ENCODE measurements at regions not wholly inside any gene's neighbourhood (a gene's known extent, or its start where the extent isn't known, plus 50 kb on each side); places are given as distances from the start of the nearest gene placed in this dataset.

- no peaks in the 10 kb centered on the region for H3K27me3 ChIP-seq
- H3K9me3 ChIP-seq = no peaks in the 10 kb centered on the region
- H3K36me3 ChIP-seq = no peaks in the 10 kb centered on the region
- no peak for TF ChIP-seq CTCF (IDR thresholded peaks at IDR 0.05)
- TF ChIP-seq POLR2A (IDR thresholded peaks at IDR 0.05) = no peak
- H3K27ac ChIP-seq = peak overlapping the region in 3 of 4 donors; percentile 82 to 84 (median 83)
- peaks cover 17 to 71% (median 37%) of the 10 kb centered on the region in 3 donors for H3K4me1 ChIP-seq
- WGBS, 2 donors = 87 to 93% methylated on average over 8 of the region's 8 CpGs
- intact Hi-C loops (cut with DNase I) = loop anchor here (10.0 kb wide), 1 partner anchor 293 kb away; no protein-coding TSS in a partner anchor
- no peak for DNase-seq
- no peak overlapping the region for H3K4me3 ChIP-seq
Observed at GRCh38 chr10:3481496-3481895, 303.5 kb downstream of the KLF6 start.

DNA sequence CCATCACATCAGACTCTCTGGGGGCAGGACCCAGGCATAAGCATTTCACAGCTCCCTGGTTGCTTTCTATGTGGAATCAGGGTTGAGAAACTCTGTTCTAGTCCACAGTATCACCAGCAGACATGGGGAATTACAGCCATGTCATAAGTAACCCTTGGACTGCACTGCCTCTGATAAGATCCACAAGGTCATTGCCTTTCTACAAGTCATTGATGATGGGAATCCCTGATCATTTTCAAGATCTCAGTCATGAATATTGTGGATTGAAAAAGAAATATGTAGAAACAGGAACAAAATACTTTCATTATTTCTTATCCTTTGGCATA is 304.1 kb downstream of the KLF6 start:
- H3K36me3 ChIP-seq = no peaks in the 10 kb centered on the region
- intact Hi-C loops (cut with DNase I) = loop anchor here (10.0 kb wide), 1 partner anchor 294 kb away; no protein-coding TSS in a partner anchor
- TF ChIP-seq CTCF (IDR thresholded peaks at IDR 0.05) (no peak), POLR2A (IDR thresholded peaks at IDR 0.05) (no peak)
- no peak overlapping the region for H3K4me3 ChIP-seq
- peak overlapping the region in 1 of 4 donors; percentile 8 for H3K27ac ChIP-seq
- H3K27me3 ChIP-seq = no peaks in the 10 kb centered on the region
- no peaks in the 10 kb centered on the region for H3K9me3 ChIP-seq
- no peak for DNase-seq
- peaks cover 17 to 70% (median 32%) of the 10 kb centered on the region in 3 donors for H3K4me1 ChIP-seq

- no peaks in the 10 kb centered on the region for H3K36me3 ChIP-seq
- H3K4me1 ChIP-seq = peaks cover 17 to 70% (median 31%) of the 10 kb centered on the region in 3 donors
- H3K27me3 ChIP-seq = no peaks in the 10 kb centered on the region
- 81 to 84% methylated on average over 6 to 8 of the region's 8 CpGs for WGBS, 2 donors
- intact Hi-C loops (cut with DNase I) = loop anchor here (10.0 kb wide), 1 partner anchor 294 kb away; no protein-coding TSS in a partner anchor
- no peak for TF ChIP-seq POLR2A (IDR thresholded peaks at IDR 0.05)
- TF ChIP-seq CTCF (IDR thresholded peaks at IDR 0.05) = no peak
- H3K9me3 ChIP-seq = no peaks in the 10 kb centered on the region
- H3K4me3 ChIP-seq = no peak overlapping the region
- H3K27ac ChIP-seq = peak overlapping the region in 1 of 4 donors; percentile 8
- no peak for DNase-seq
Observed at GRCh38 chr10:3480281-3480989, 304.6 kb downstream of the KLF6 start.

DNA sequence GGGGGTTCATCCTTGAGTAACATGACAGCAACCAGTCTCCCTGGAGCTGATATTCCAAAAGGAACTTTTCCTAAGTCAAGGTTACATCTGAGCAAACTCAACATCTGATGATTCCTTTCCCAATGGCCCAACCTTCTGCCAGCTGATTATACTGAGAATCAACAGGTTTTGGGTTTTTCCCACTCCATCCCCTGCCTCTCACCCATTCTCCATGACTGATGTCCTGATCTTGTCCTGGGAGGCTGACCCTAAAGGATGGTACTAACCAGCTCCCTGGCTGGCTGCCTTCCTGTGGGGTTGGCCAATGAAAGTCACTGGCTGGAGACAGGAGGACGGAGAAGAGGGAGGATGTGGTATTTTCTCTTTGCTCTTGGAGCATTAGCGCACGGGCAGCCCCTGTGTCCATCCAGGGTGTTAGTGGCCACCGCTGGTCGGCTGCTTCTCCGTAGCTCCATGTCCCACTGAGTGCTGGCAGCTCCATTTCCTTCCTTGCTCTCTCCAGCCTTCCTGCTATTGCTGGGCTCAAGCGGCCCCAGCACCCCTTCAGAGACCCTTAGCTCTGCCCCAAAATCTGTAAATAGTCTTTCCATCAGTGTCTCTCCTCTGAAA is 306.2 kb upstream of the PITRM1 start:
- Histone ChIP-seq H3K4me1 (peaks cover 17 to 67% (median 19%) of the 10 kb centered on the region in 3 donors), H3K4me3 (no peak overlapping the region), H3K27me3 (no peaks in the 10 kb centered on the region), H3K36me3 (no peaks in the 10 kb centered on the region), H3K9me3 (no peaks in the 10 kb centered on the region), H3K27ac (peak overlapping the region in 2 of 4 donors; percentile 77 to 97)
- TF ChIP-seq POLR2A (IDR thresholded peaks at IDR 0.05) (no peak), CTCF (IDR thresholded peaks at IDR 0.05) (no peak)
- intact Hi-C loops (cut with DNase I) = no loop called here
- no peak for DNase-seq
- WGBS, 2 donors = 94 to 98% methylated on average over 6 to 7 of the region's 7 CpGs

- TF ChIP-seq CTCF (IDR thresholded peaks at IDR 0.05) (no peak), POLR2A (IDR thresholded peaks at IDR 0.05) (no peak)
- Histone ChIP-seq H3K27me3 (no peaks in the 10 kb centered on the region), H3K36me3 (no peaks in the 10 kb centered on the region), H3K9me3 (no peaks in the 10 kb centered on the region), H3K27ac (peak overlapping the region; percentile 41 to 97 (median 70)), H3K4me1 (peaks cover 17 to 67% (median 24%) of the 10 kb centered on the region in 3 donors), H3K4me3 (no peak overlapping the region)
- 93 to 100% methylated on average over 2 of the region's 2 CpGs for WGBS, 2 donors
- intact Hi-C loops (cut with DNase I) = no loop called here
- DNase-seq = no peak
Observed at GRCh38 chr10:3478153-3478552, 305.6 kb upstream of the PITRM1 start.
